Hepatocyte (in vitro differentiated cells): ENCODE measurements at regions not wholly inside any gene's neighbourhood (a gene's known extent, or its start where the extent isn't known, plus 50 kb on each side); places are given as distances from the start of the nearest gene placed in this dataset.

Experiments
- EZH2 ChIP-seq: fragments of 200-600 bp; sonication (generic); IDR thresholded peaks from 2 replicates; pipeline ENCODE4 v1.6.1; 2016; ENCODE audit warnings: antibody characterized with exemption, mild to moderate bottlenecking, borderline replicate concordance
- EZH2phosphoT487 ChIP-seq: fragments of 200-600 bp; sonication (generic); IDR thresholded peaks from one replicate; pipeline ENCODE4 v1.6.1; 2018; ENCODE audit warnings: antibody characterized with exemption, mild to moderate bottlenecking, low read depth, moderate library complexity; ENCODE audit not compliant: unreplicated experiment, severe bottlenecking
- TF ChIP-seq, protein P1 (sequence below): fragments of 200-600 bp; sonication (generic); IDR thresholded peaks from 2 replicates; pipeline ENCODE4 v1.5.1; 2016; ENCODE audit warnings: antibody characterized with exemption, mild to moderate bottlenecking; ENCODE audit not compliant: poor library complexity

DNA sequence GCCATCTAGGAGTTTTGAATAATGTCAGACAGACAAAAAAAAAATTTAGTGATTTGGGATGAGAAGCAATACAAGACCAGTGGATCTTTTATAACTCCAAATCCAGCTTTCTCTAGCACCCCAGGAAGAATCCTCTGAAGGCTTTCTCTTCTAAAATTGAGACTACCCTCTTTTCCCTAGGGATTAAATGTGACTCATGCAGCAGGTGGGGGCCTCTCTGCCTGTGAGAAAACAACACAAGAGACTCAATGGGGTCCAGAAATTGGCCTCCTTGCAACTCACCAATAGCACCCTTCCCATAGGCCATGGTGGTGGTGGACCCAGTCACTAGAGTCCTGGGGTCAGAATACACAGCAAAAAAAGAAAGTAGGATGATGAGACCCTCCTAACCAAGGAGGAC is 120.3 kb upstream of the ATP1A1 start:
- TF ChIP-seq, protein P1, sequence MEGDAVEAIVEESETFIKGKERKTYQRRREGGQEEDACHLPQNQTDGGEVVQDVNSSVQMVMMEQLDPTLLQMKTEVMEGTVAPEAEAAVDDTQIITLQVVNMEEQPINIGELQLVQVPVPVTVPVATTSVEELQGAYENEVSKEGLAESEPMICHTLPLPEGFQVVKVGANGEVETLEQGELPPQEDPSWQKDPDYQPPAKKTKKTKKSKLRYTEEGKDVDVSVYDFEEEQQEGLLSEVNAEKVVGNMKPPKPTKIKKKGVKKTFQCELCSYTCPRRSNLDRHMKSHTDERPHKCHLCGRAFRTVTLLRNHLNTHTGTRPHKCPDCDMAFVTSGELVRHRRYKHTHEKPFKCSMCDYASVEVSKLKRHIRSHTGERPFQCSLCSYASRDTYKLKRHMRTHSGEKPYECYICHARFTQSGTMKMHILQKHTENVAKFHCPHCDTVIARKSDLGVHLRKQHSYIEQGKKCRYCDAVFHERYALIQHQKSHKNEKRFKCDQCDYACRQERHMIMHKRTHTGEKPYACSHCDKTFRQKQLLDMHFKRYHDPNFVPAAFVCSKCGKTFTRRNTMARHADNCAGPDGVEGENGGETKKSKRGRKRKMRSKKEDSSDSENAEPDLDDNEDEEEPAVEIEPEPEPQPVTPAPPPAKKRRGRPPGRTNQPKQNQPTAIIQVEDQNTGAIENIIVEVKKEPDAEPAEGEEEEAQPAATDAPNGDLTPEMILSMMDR, result no peak
- TF ChIP-seq EZH2 (no peak), EZH2phosphoT487 (no peak)
